HL-60 (cell line): ENCODE measurements at regions not wholly inside any gene's neighbourhood (a gene's known extent, or its start where the extent isn't known, plus 50 kb on each side); places are given as distances from the start of the nearest gene placed in this dataset.

Experiments
- CTCF ChIP-seq: IDR thresholded peaks from one replicate; pipeline ENCODE4 v1.5.1; 2011; ENCODE audit warnings: low read length, control low read depth, inconsistent platforms; ENCODE audit not compliant: insufficient read depth
- POLR2AphosphoS5 ChIP-seq: IDR thresholded peaks from 2 replicates; pipeline ENCODE4 v1.6.1; 2012; ENCODE audit warnings: low read depth
- REST ChIP-seq: IDR thresholded peaks from 2 replicates; pipeline ENCODE4 v1.6.1; 2012; ENCODE audit warnings: low read depth; ENCODE audit not compliant: insufficient replicate concordance

GRCh38 chr6:167547751-167548150 lies 222.9 kb downstream of the TTLL2 start:
- TF ChIP-seq CTCF (no peak), REST (no peak), POLR2AphosphoS5 (no peak)
